ENCODE measurements at regions not wholly inside any gene's neighbourhood (a gene's known extent, or its start where the extent isn't known, plus 50 kb on each side); places are given as distances from the start of the nearest gene placed in this dataset.

DNA sequence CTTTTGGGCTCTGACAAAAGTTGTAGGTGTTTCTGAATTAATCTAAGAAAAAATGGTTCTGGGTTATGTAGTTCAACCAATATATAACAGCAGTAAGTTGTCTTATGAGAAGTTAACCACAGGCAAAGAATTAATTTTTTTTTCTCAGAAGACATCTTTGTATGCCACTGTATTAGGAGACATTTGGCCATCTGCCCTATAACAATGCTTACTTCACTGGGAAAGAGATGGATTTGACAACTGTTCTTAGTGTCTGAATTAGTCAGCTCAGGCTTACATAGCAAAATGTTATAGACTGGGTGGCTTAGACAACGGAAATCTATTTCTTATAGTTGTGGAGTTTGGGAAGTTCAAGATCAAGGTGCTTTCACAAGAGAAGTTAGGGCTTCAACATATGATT lies 508.1 kb downstream of the STIM2 start:
- POLR2A ChIA-PET: no interaction called here

DNA sequence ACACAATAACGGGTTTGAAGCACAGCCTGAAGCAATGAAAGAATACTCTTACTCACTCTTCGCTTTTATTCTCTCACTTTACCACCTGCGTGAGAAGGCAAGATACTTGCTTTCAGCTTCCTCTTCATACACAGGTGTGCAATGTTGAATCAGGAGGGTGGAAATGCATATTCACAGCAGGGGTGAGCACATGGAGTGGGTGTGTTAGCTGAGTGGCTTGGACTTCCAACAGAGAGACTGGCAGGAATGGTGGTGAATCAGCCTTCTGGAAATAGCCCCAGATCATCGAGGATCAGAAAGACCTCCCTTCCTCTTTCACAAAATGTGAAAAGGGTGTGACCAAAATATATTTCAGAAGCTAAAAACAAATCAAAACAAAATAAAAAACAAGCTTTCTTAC lies 521.2 kb downstream of the STIM2 start:
- TF ChIP-seq, protein P1, sequence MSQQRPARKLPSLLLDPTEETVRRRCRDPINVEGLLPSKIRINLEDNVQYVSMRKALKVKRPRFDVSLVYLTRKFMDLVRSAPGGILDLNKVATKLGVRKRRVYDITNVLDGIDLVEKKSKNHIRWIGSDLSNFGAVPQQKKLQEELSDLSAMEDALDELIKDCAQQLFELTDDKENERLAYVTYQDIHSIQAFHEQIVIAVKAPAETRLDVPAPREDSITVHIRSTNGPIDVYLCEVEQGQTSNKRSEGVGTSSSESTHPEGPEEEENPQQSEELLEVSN (IDR thresholded peaks at IDR 0.05; ENCODE audit: borderline replicate concordance, low read depth): no peak
- no peak for TF ChIP-seq JUN (IDR thresholded peaks at IDR 0.05)
- no peak for TF ChIP-seq SMC3 (IDR thresholded peaks at IDR 0.05)
- no peak for TF ChIP-seq CHD4 (IDR thresholded peaks at IDR 0.05; ENCODE audit: borderline replicate concordance)
- TF ChIP-seq ESRRA (IDR thresholded peaks at IDR 0.05; ENCODE audit: borderline replicate concordance, low read length): no peak
- TF ChIP-seq, protein P2, sequence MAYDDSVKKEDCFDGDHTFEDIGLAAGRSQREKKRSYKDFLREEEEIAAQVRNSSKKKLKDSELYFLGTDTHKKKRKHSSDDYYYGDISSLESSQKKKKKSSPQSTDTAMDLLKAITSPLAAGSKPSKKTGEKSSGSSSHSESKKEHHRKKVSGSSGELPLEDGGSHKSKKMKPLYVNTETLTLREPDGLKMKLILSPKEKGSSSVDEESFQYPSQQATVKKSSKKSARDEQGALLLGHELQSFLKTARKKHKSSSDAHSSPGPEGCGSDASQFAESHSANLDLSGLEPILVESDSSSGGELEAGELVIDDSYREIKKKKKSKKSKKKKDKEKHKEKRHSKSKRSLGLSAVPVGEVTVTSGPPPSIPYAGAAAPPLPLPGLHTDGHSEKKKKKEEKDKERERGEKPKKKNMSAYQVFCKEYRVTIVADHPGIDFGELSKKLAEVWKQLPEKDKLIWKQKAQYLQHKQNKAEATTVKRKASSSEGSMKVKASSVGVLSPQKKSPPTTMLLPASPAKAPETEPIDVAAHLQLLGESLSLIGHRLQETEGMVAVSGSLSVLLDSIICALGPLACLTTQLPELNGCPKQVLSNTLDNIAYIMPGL (CRISPR knock-in tag; IDR thresholded peaks at IDR 0.05; ENCODE audit: borderline replicate concordance): no peak
- Histone ChIP-seq H3K9me3 (no peaks in the 10 kb centered on the region), H3K4me1 (no peaks in the 10 kb centered on the region), H3K27ac (no peak overlapping the region), H3K4me3 (no peak overlapping the region), H3K4me2 (no peak overlapping the region)
- ATAC-seq: no peak
- POLR2A ChIA-PET: no interaction called here
- WGBS (ENCODE audit: missing lambda C conversion rate): 4% methylated on average over 4 of the region's 4 CpGs
- CTCF ChIA-PET: no interaction called here
- DNase-seq (ENCODE audit: low read depth in 1 of 2, low spot score in 1 of 2): no peak
- FAIRE-seq: no peak

More for the DNA sequence above, 508.1 kb downstream of the STIM2 start:
- FAIRE-seq (no peak), ATAC-seq (no peak), DNase-seq (ENCODE audit: low read depth in 1 of 2, low spot score in 1 of 2) (no peak)
- no peaks in the 10 kb centered on the region for H3K4me1 ChIP-seq
- TF ChIP-seq SMC3 (IDR thresholded peaks at IDR 0.05) (no peak), GATA3 (IDR thresholded peaks at IDR 0.05; ENCODE audit: borderline replicate concordance) (no peak), PHF8 (IDR thresholded peaks at IDR 0.05; ENCODE audit: borderline replicate concordance, low read depth) (no peak), RAD21 (conservative IDR thresholded peaks at IDR 0.05 in 1 of 2, IDR thresholded peaks at IDR 0.05 in 1 of 2) (no peak), RNF2 (IDR thresholded peaks at IDR 0.05; ENCODE audit: borderline replicate concordance, low read depth) (no peak), CHD2 (IDR thresholded peaks at IDR 0.05; ENCODE audit: low read length, partially characterized antibody) (no peak), HOXB13 (CRISPR knock-in tag; IDR thresholded peaks at IDR 0.05; ENCODE audit: low read depth) (no peak), CBX8 (IDR thresholded peaks at IDR 0.05) (no peak), HOXB5 (CRISPR knock-in tag; IDR thresholded peaks at IDR 0.05) (no peak), ESRRA (IDR thresholded peaks at IDR 0.05; ENCODE audit: borderline replicate concordance, low read length) (no peak), POLR2AphosphoS2 (conservative IDR thresholded peaks at IDR 0.05; ENCODE audit: low read length) (no peak), RFX5 (IDR thresholded peaks at IDR 0.05) (no peak), ZSCAN20 (CRISPR knock-in tag; IDR thresholded peaks at IDR 0.05) (no peak), ZFP36 (IDR thresholded peaks at IDR 0.05; ENCODE audit: borderline replicate concordance, partially characterized antibody) (no peak)
- TF ChIP-seq, protein P3, sequence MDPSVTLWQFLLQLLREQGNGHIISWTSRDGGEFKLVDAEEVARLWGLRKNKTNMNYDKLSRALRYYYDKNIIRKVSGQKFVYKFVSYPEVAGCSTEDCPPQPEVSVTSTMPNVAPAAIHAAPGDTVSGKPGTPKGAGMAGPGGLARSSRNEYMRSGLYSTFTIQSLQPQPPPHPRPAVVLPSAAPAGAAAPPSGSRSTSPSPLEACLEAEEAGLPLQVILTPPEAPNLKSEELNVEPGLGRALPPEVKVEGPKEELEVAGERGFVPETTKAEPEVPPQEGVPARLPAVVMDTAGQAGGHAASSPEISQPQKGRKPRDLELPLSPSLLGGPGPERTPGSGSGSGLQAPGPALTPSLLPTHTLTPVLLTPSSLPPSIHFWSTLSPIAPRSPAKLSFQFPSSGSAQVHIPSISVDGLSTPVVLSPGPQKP (IDR thresholded peaks at IDR 0.05; ENCODE audit: low read depth, low read length): no peak
- TF ChIP-seq, protein P4, sequence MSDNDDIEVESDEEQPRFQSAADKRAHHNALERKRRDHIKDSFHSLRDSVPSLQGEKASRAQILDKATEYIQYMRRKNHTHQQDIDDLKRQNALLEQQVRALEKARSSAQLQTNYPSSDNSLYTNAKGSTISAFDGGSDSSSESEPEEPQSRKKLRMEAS (IDR thresholded peaks at IDR 0.05): no peak
- TF ChIP-seq, protein P2 (CRISPR knock-in tag; IDR thresholded peaks at IDR 0.05; ENCODE audit: borderline replicate concordance): no peak
- TF ChIP-seq, protein P1 (IDR thresholded peaks at IDR 0.05; ENCODE audit: borderline replicate concordance, low read depth): no peak
- TF ChIP-seq, protein P5, sequence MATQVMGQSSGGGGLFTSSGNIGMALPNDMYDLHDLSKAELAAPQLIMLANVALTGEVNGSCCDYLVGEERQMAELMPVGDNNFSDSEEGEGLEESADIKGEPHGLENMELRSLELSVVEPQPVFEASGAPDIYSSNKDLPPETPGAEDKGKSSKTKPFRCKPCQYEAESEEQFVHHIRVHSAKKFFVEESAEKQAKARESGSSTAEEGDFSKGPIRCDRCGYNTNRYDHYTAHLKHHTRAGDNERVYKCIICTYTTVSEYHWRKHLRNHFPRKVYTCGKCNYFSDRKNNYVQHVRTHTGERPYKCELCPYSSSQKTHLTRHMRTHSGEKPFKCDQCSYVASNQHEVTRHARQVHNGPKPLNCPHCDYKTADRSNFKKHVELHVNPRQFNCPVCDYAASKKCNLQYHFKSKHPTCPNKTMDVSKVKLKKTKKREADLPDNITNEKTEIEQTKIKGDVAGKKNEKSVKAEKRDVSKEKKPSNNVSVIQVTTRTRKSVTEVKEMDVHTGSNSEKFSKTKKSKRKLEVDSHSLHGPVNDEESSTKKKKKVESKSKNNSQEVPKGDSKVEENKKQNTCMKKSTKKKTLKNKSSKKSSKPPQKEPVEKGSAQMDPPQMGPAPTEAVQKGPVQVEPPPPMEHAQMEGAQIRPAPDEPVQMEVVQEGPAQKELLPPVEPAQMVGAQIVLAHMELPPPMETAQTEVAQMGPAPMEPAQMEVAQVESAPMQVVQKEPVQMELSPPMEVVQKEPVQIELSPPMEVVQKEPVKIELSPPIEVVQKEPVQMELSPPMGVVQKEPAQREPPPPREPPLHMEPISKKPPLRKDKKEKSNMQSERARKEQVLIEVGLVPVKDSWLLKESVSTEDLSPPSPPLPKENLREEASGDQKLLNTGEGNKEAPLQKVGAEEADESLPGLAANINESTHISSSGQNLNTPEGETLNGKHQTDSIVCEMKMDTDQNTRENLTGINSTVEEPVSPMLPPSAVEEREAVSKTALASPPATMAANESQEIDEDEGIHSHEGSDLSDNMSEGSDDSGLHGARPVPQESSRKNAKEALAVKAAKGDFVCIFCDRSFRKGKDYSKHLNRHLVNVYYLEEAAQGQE (IDR thresholded peaks at IDR 0.05): no peak
- H3K27ac ChIP-seq: no peak overlapping the region
- WGBS (ENCODE audit: missing lambda C conversion rate): 7% methylated on average over 1 of the region's 1 CpG
- H3K9me3 ChIP-seq: no peaks in the 10 kb centered on the region
- H3K4me2 ChIP-seq: no peak overlapping the region
- no peak overlapping the region for H3K4me3 ChIP-seq
- CTCF ChIA-PET: no interaction called here
